SK-N-SH (cell line): ENCODE measurements at regions not wholly inside any gene's neighbourhood (a gene's known extent, or its start where the extent isn't known, plus 50 kb on each side); places are given as distances from the start of the nearest gene placed in this dataset.
A peak's percentile ranks its signal among the peaks of the same experiment; 100 is the strongest.

Source experiments
- CTCF ChIA-PET: fragments of 300-600, 350-600 bp; formaldehyde crosslinking; extraction: SDS; loops from one replicate; lab custom pipeline; 2021; lab: Yijun Ruan, JAX
- POLR2A ChIA-PET: fragments of 350-600 bp; sonication (Branson Sonifier 250); formaldehyde crosslinking; extraction: SDS; loops from one replicate; lab custom pipeline; 2020; ENCODE audit warnings: antibody characterized with exemption, inconsistent platforms; lab: Yijun Ruan, JAX
- DNase-seq: peaks from one replicate; pipeline ENCODE4 v3.0.0; 2012
- H2AFZ ChIP-seq: fragments of 200-600 bp; sonication (generic); 2 replicates; pipeline ENCODE4 v1.8.1; 2016; ENCODE audit warnings: antibody characterized with exemption, mild to moderate bottlenecking, low read depth
- H3F3A ChIP-seq: fragments of 200-600 bp; sonication (generic); replicated peaks from 2 replicates; pipeline ENCODE3; 2016; ENCODE audit warnings: antibody characterized with exemption, mild to moderate bottlenecking; ENCODE audit not compliant: insufficient read depth
- H3K27ac ChIP-seq, 2 experiments: fragments of 200-500 bp in 1 of 2; fragments of 200-600 bp in 1 of 2; sonication (Bioruptor generic) in 1 of 2; sonication (generic), shearing (Covaris generic) in 1 of 2; 2 replicates each; pipeline versions ENCODE4 v1.5.1 to v1.6.1; 2014 to 2016; ENCODE audit warnings: low read depth in 2 of 2, inconsistent platforms in 1 of 2, low read length in 1 of 2, mild to moderate bottlenecking in 1 of 2, mixed read lengths in 1 of 2
- H3K27me3 ChIP-seq: fragments of 200-600 bp; sonication (generic), shearing (Covaris generic); 2 replicates; pipeline ENCODE4 v1.6.1; 2016; ENCODE audit warnings: mixed run types; ENCODE audit not compliant: insufficient read depth
- H3K36me3 ChIP-seq, 2 experiments: fragments of 200-500 bp in 1 of 2; fragments of 200-600 bp in 1 of 2; sonication (Bioruptor generic) in 1 of 2; sonication (generic) in 1 of 2; replicated peaks in 1 of 2; 2 replicates each; pipeline versions ENCODE3 to v1.5.1; 2014 to 2016; ENCODE audit warnings: low read length in 1 of 2, mild to moderate bottlenecking in 1 of 2; ENCODE audit not compliant: insufficient read depth in 2 of 2, control insufficient read depth in 1 of 2
- H3K4me1 ChIP-seq, 2 experiments: fragments of 200-500 bp in 1 of 2; fragments of 200-600 bp in 1 of 2; sonication (Bioruptor generic) in 1 of 2; sonication (generic), shearing (Covaris generic) in 1 of 2; 2 replicates each; pipeline versions ENCODE4 v1.5.1 to v1.6.1; 2014 to 2016; ENCODE audit warnings: low read depth in 1 of 2, low read length in 1 of 2, mixed run types in 1 of 2; ENCODE audit not compliant: insufficient read depth in 2 of 2, control insufficient read depth in 1 of 2
- H3K4me2 ChIP-seq: fragments of 200-600 bp; sonication (generic), shearing (Covaris generic); 2 replicates; pipeline ENCODE4 v1.6.1; 2017; ENCODE audit warnings: mixed run types
- H3K4me3 ChIP-seq, 2 experiments: fragments of 200-500 bp in 1 of 2; fragments of 200-600 bp in 1 of 2; sonication (Bioruptor generic) in 1 of 2; sonication (generic), shearing (Covaris generic) in 1 of 2; 2 replicates each; pipeline versions ENCODE4 v1.5.1 to v1.8.1; 2014 to 2016; ENCODE audit warnings: low read depth in 2 of 2, inconsistent platforms in 1 of 2, low read length in 1 of 2, mild to moderate bottlenecking in 1 of 2, mixed read lengths in 1 of 2, moderate library complexity in 1 of 2
- H3K79me2 ChIP-seq: fragments of 200-600 bp; sonication (generic); 2 replicates; pipeline ENCODE4 v1.8.1; 2017; ENCODE audit warnings: mild to moderate bottlenecking; ENCODE audit not compliant: insufficient read depth
- H3K9ac ChIP-seq: fragments of 200-600 bp; sonication (generic); 2 replicates; pipeline ENCODE4 v1.6.1; 2017; ENCODE audit warnings: mixed run types
- H3K9me2 ChIP-seq: fragments of 200-600 bp; sonication (generic); 2 replicates; pipeline ENCODE4 v1.6.1; 2017; ENCODE audit warnings: mixed run types
- H3K9me3 ChIP-seq: fragments of 200-600 bp; sonication (generic); 2 replicates; pipeline ENCODE4 v1.6.1; 2017; ENCODE audit warnings: mixed run types, mild to moderate bottlenecking, moderate library complexity
- H4K20me1 ChIP-seq: fragments of 200-600 bp; sonication (generic); 2 replicates; pipeline ENCODE4 v1.6.1; 2017; ENCODE audit warnings: mild to moderate bottlenecking, mixed run types; ENCODE audit not compliant: insufficient read depth
- CHD2 ChIP-seq: fragments of 150-350 bp; IDR thresholded peaks from 2 replicates; pipeline ENCODE4 v1.6.1; 2018; ENCODE audit warnings: low read length; ENCODE audit not compliant: partially characterized antibody
- ELF1 ChIP-seq: IDR thresholded peaks from 2 replicates; pipeline ENCODE4 v1.4.0; 2012
- EP300 ChIP-seq, 2 experiments: IDR thresholded peaks; 2 replicates each; pipeline versions ENCODE4 v1.4.0 to v1.6.1; 2012; ENCODE audit warnings: borderline replicate concordance in 1 of 2, low read depth in 1 of 2, low read length in 1 of 2
- EZH2phosphoT487 ChIP-seq: fragments of 200-600 bp; sonication (generic); IDR thresholded peaks from 2 replicates; pipeline ENCODE4 v1.6.1; 2017; ENCODE audit warnings: low read depth, mixed run types, mild to moderate bottlenecking, antibody characterized with exemption, moderate library complexity, borderline replicate concordance
- FOSL2 ChIP-seq: IDR thresholded peaks from 2 replicates; pipeline ENCODE4 v1.4.0; 2012; ENCODE audit warnings: low read depth, mild to moderate bottlenecking, moderate library complexity, borderline replicate concordance
- FOXJ3 ChIP-seq: sonication (generic); formaldehyde crosslinking; IDR thresholded peaks from 2 replicates; pipeline ENCODE4 v1.5.1; 2020; ENCODE audit warnings: mild to moderate bottlenecking, missing genetic modification reagents
- FOXM1 ChIP-seq: IDR thresholded peaks from 2 replicates; pipeline ENCODE4 v1.4.0; 2012; ENCODE audit warnings: low read depth, mild to moderate bottlenecking
- GABPA ChIP-seq: IDR thresholded peaks from 2 replicates; pipeline ENCODE4 v1.4.0; 2012; ENCODE audit warnings: low read depth, mild to moderate bottlenecking
- GATA2 ChIP-seq: sonication (generic); formaldehyde crosslinking; IDR thresholded peaks from 2 replicates; pipeline ENCODE4 v1.5.0; 2020; ENCODE audit warnings: mild to moderate bottlenecking, missing genetic modification reagents
- IRF3 ChIP-seq: fragments of 150-350 bp; IDR thresholded peaks from 2 replicates; pipeline ENCODE4 v1.6.1; 2016; ENCODE audit warnings: mild to moderate bottlenecking, low read depth, low read length
- MAX ChIP-seq: IDR thresholded peaks from 2 replicates; pipeline ENCODE4 v1.4.0; 2012; ENCODE audit warnings: low read depth
- MXI1 ChIP-seq: IDR thresholded peaks from 2 replicates; pipeline ENCODE4 v1.6.1; 2012; ENCODE audit warnings: mild to moderate bottlenecking, low read depth, low read length, improper control_type of control experiment
- NFIC ChIP-seq: IDR thresholded peaks from 2 replicates; pipeline ENCODE4 v1.4.0; 2012; ENCODE audit warnings: borderline replicate concordance
- NRF1 ChIP-seq: IDR thresholded peaks from 2 replicates; pipeline ENCODE4 v1.6.1; 2012; ENCODE audit warnings: low read depth, mild to moderate bottlenecking, low read length
- RAD21 ChIP-seq: IDR thresholded peaks from 2 replicates; pipeline ENCODE4 v1.6.1; 2012; ENCODE audit warnings: mild to moderate bottlenecking, low read length
- REST ChIP-seq: IDR thresholded peaks from 2 replicates; pipeline ENCODE4 v1.6.1; 2012; ENCODE audit warnings: mild to moderate bottlenecking, low read depth, low read length, moderate library complexity
- RFX5 ChIP-seq: IDR thresholded peaks from 2 replicates; pipeline ENCODE4 v1.6.1; 2012; ENCODE audit warnings: mild to moderate bottlenecking, improper control_type of control experiment, low read length
- WGBS: methylation state at CpG from one replicate; pipeline ENCODE4 v1.1.6; 2017; ENCODE audit warnings: low lambda C conversion rate; 5-methylcytosine and 5-hydroxymethylcytosine counted together
- TF ChIP-seq, protein P1 (sequence below): IDR thresholded peaks from 2 replicates; pipeline ENCODE4 v1.4.0; 2012; ENCODE audit warnings: low read depth, borderline replicate concordance
- TF ChIP-seq, protein P2 (sequence below): fragments of 200-600 bp; sonication (generic); IDR thresholded peaks from 2 replicates; pipeline ENCODE4 v1.6.1; 2017; ENCODE audit warnings: antibody characterized with exemption, mild to moderate bottlenecking, moderate library complexity

GRCh38 chr5:158456241-158456640, 597.3 kb upstream of the CLINT1 start:
- H3K9me2 ChIP-seq: no peaks in the 10 kb centered on the region
- 45% methylated on average over 3 of the region's 3 CpGs for WGBS
- CTCF ChIA-PET: interaction anchor here (1.1 to 3.0 kb wide), 3 partner anchors 18 to 381 kb away, joined by 3 to 7 read pairs (median 4); no protein-coding TSS in a partner anchor

More at GRCh38 chr5:158456241-158456640, 597.3 kb upstream of the CLINT1 start:
- no peak overlapping the region for H3K4me3 ChIP-seq
- H3K9me3 ChIP-seq: no peaks in the 10 kb centered on the region
- H3K4me1 ChIP-seq: peaks cover 5 to 10% of the 10 kb centered on the region in 2 experiments; a peak in 2 of 4 replicates
- TF ChIP-seq GABPA (no peak), GATA2 (CRISPR knock-in tag) (no peak), MXI1 (no peak), NRF1 (no peak), MAX (no peak), RFX5 (no peak), EZH2phosphoT487 (no peak), NFIC (no peak), REST (no peak), RAD21 (no peak), IRF3 (no peak), CHD2 (no peak), FOXM1 (no peak), ELF1 (no peak), FOSL2 (no peak), EP300 (IDR thresholded peaks at IDR 0.05; ENCODE audit: borderline replicate concordance in 1 of 2, low read depth in 1 of 2, low read length in 1 of 2) (no peak), FOXJ3 (CRISPR knock-in tag) (no peak)
- TF ChIP-seq, protein P1, sequence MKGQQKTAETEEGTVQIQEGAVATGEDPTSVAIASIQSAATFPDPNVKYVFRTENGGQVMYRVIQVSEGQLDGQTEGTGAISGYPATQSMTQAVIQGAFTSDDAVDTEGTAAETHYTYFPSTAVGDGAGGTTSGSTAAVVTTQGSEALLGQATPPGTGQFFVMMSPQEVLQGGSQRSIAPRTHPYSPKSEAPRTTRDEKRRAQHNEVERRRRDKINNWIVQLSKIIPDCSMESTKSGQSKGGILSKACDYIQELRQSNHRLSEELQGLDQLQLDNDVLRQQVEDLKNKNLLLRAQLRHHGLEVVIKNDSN: no peak
- TF ChIP-seq, protein P2, sequence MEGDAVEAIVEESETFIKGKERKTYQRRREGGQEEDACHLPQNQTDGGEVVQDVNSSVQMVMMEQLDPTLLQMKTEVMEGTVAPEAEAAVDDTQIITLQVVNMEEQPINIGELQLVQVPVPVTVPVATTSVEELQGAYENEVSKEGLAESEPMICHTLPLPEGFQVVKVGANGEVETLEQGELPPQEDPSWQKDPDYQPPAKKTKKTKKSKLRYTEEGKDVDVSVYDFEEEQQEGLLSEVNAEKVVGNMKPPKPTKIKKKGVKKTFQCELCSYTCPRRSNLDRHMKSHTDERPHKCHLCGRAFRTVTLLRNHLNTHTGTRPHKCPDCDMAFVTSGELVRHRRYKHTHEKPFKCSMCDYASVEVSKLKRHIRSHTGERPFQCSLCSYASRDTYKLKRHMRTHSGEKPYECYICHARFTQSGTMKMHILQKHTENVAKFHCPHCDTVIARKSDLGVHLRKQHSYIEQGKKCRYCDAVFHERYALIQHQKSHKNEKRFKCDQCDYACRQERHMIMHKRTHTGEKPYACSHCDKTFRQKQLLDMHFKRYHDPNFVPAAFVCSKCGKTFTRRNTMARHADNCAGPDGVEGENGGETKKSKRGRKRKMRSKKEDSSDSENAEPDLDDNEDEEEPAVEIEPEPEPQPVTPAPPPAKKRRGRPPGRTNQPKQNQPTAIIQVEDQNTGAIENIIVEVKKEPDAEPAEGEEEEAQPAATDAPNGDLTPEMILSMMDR: no peak
- H3K27ac ChIP-seq: peak overlapping the region in 1 of 2 experiments; percentile 55; a peak in 1 of 4 replicates
- no peaks in the 10 kb centered on the region for H3K79me2 ChIP-seq
- POLR2A ChIA-PET: no interaction called here
- no peaks in the 10 kb centered on the region for H3K36me3 ChIP-seq
- peak overlapping the region; percentile 21; the same call in 1 of the 2 replicates for H3K4me2 ChIP-seq
- DNase-seq: no peak
- peaks cover 16% of the 10 kb centered on the region for H3F3A ChIP-seq
- H3K9ac ChIP-seq: no peak overlapping the region
- 0 out of 2 replicates have a peak, but pooled peaks cover 3% of the 10 kb centered on the region for H3K27me3 ChIP-seq
- H2AFZ ChIP-seq: no peak overlapping the region; the same call in 1 of the 2 replicates
- peaks cover 2% of the 10 kb centered on the region; the same call in 1 of the 2 replicates for H4K20me1 ChIP-seq
